Ammon's horn (tissue), 1 donor: ENCODE measurements at regions not wholly inside any gene's neighbourhood (a gene's known extent, or its start where the extent isn't known, plus 50 kb on each side); places are given as distances from the start of the nearest gene placed in this dataset.

ENCODE experiments used
- DNase-seq: peaks from one replicate; pipeline ENCODE4 v3.0.0-alpha.2; 2016; ENCODE audit warnings: low spot score

DNA sequence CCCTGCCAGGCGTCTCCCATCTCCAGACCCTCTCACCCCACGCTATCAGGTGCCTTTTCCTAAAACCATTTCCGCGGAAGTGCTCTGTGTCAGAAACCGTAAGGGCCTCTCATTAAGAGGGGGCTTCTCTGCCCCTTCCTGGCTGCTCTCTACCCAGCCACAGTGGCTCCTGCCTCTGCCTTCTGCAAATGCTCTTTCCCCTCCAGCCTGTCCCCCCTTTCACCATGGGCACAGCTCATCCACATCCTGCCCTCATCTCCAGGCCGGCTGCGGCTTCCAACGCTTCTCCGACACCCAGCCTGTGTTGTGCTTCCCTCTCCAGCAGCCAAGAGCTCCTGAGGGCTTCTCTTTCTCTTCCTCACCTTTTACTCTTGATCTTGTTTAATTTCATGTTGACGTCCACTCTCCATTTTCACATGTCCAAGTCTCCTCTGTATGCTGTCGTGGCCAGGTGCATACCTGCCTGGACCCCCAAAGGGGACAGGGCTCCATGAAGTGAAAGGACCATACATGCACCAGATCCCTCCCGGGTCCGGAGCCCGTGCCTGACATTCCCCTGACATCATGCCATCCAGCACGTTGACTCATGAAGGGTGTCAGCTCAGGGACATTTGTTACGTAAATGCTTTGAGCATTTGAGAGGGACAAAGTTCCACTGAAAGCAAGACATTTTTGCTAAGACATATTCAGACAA is 306.5 kb downstream of the AJAP1 start:
- no peak for DNase-seq

DNA sequence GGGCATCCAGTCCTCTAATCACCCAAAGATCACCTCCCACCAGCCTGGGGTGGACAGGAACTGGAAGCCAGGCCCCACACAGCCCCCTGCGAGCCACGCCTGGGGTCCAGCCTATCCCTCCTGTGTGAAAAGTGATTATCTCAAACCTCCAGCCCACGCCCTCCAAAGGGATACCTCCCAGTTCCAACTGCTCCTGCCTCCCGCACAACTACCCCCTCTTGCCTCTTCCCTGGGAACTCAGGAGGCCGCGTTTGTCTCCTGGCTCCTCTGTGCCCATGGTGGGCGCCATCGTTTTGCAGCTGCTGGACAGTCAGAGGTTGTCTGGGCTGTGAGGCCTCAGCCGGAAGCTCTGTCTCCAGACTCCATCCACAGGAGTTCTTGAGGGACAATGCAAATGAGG is 305.9 kb downstream of the AJAP1 start:
- DNase-seq: no peak

DNA sequence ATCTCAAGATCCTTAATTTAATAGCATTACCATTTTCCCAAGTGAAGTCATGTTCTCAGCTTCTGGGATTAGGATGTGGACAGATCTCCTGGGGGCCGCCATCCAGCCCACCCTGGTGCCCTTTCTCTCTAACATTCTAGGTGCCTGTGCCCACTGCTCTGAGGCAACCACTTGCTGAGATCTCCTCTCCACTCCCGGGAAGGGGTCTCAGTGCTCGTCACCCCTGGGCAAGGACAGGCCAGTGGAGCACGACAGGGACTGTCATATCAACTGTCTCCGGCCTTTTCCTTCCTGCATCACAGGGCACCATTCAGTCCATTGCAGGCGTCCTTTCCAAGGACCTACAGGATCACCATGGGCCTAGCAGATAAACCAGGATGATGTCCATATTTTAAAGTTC is 304.8 kb downstream of the AJAP1 start:
- DNase-seq: no peak

DNA sequence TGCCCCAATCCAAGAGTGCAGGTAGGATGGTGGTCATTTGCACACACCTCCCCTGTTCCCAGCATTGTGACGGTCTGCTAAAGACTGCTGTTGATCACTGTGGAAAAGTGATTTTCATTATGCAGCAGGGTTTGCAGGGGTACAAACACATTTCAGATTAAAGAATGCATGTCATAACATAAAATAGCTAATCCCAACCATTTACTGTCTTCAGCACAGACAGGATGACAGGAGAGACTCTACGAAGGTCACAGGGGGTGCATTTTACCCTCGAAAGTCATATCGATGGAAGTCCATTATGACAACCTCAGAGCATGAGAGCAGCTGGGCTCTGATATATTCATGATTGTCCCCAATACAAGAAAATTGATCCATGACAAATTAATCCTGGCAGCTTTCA is 302.6 kb downstream of the AJAP1 start:
- DNase-seq: no peak

DNA sequence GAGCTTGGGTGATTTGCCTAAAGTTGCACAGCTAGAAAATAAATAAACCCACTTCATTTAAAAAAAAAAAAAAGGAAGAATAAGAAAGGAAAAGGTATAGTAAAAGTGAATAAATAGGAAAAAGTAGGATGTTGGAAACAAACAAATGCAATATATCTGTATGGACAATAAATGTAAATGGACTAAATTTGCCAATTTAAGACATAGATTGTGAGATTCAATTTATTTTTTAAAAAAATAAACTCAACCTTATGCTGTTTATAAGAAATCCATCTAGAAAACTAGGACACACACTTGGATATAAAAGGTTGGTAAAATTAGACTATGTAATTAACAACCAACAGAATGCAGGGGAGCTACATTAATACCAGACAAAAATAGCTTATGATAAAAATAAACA is 300.0 kb downstream of the AJAP1 start:
- no peak for DNase-seq

DNA sequence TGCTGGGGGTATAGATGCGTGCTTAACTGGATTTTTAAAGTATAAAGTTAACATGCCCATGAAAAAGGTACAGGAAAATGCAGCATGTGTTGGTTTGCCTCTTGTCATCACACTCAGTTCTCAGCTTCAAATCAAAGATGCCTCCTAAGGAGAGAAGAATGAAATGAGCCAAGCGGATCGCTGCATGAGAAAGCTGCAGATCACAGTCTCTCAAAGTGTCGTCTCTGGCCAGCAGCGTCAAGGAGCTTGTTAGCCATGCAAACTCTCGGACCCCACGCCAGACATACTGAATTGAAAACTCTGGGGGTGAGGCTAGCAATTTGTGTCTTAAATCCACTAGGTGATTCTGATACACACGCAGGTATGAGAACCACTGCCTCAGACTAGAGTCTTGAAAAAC is 297.2 kb downstream of the AJAP1 start:
- DNase-seq: no peak

DNA sequence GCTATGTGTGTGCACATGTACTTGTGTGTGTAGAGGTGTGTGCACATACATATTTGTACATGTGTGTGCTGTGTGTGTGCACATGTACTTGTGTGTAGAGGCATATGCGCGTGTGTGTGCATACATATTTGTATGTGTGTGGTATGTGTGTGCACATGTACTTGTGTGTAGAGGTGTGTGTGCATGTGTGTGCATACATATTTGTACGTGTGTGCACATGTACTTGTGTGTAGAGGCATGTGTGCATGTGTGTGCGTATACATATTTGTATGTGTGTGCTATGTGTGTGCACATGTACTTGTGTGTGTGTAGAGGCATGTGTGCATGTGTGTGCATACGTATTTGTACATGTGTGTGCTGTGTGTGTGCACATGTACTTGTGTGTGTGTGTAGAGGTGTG is 291.9 kb downstream of the AJAP1 start:
- DNase-seq: no peak

DNA sequence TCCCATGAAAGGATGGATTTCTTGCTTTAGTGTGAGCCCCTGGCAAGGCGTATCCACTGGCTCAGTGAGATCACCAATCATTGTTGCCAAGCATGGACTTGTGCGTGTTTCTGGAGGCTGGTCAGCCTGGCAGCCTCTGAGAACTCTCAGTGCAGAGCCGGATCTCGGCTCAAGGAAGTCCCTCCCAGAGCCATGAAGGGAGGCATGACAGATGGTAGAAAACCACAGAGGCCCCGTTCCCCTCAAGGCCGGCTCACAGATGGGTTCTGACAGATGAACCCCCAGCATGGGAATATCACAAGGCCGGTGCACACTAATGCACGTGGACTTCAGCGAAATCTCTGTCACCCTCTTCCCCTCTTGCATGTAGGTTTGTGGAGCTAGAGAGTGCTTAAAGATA is 290.5 kb downstream of the AJAP1 start:
- no peak for DNase-seq

DNA sequence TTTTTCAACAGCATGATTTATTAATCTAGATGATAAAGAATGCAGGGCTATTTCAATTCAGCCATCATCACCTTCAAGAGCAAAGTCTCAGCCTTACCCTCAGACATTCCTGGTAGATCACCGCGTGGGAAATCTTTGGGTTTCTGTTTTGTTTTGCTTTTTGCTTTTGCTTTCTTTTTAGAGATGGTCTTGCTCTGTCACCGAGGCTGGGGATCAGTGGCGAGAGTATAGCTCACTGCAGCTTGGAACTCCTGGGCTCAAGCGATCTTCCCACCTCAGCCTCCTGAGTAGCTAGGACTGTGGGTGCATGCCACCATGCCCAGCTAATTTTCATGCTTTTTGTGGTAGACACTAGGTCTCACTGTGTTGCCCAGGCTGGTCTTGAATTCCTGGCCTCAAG is 289.7 kb downstream of the AJAP1 start:
- no peak for DNase-seq

DNA sequence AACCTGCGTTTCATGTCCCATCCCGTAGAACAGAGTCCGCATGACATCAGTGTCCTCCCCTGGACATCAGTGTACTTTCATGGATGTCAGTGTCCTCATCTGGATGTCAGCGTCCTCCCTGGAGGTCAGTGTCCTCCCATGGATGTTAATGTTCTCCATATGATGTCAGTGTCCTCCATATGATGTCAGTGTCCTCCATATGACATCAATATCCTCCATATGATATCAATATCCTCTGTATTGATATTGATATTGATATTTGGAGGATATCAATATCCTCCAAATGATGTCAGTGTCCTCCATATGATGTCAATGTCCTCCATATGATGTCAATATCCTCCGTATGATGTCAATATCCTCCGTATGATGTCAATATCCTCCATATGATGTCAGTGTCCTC is 284.9 kb downstream of the AJAP1 start:
- no peak for DNase-seq

DNA sequence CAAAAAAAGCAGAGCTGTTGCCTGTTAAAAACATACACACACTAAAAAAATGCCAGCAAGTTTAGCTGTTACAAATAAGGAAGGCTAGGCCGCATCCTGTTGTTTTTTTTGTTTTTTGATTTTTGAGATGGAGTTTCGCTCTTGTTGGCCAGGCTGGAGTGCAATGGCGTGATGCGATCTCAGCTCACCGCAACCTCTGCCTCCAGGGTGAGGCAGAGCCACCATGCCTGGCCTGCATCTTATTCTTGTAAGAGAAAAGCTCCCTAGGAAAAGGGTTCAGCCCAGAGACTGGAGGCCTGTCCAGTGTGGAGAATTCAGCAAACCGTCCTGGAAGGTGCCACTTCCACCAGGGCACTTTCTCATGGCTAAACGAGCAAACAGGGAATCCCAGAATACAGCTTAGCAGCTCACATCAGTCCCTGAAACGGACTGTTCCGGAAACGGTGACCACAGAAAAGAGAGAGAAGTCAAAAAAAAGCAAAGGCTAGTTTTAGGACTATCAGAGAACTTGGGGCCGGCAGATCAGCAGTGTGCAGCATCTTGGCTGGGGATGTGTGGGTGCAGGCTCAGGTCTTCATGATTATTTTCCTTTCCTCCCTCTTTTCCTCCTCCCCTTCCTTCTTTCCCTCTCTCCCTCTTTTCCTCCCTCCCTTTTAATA is 283.6 kb downstream of the AJAP1 start:
- DNase-seq: no peak

DNA sequence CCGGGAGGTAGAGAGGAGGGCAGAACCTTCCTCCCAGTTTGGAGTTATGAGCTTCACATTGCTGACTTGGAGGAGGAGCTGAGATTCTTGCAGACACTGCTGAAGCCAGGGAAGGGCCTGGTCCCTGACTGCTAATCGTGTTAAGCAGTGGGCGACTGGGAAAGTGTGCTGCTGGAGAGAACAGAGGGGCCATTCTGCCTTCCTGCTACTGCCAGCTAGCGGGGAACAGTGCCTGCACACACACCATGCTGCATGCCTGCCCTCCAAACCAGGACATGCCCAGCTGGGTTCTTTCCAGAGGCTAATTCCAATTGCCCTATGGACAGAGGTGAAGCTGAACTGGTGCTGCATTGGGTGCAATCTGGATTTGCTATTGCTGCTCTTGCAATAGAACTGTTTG is 281.4 kb downstream of the AJAP1 start:
- DNase-seq: peak; percentile 70

DNA sequence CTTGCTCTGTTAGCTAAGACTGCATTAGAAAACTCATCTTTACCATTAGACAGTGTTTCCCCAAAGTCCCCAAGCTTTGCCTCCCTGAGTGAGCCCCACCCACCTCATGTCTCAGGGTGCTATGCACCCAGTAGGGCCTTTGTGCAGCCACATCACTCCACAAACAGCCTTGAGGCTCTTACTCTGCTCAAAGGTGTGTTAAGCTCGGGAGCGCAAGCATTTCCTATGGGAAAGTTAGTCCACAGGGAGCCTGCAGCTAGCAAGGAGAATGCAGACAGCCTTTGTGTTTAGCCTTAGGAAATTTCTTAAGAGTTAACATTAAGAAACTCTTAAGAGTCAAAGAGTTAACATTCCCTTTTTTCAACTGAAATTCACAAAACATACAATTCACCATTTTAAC is 278.8 kb downstream of the AJAP1 start:
- no peak for DNase-seq

DNA sequence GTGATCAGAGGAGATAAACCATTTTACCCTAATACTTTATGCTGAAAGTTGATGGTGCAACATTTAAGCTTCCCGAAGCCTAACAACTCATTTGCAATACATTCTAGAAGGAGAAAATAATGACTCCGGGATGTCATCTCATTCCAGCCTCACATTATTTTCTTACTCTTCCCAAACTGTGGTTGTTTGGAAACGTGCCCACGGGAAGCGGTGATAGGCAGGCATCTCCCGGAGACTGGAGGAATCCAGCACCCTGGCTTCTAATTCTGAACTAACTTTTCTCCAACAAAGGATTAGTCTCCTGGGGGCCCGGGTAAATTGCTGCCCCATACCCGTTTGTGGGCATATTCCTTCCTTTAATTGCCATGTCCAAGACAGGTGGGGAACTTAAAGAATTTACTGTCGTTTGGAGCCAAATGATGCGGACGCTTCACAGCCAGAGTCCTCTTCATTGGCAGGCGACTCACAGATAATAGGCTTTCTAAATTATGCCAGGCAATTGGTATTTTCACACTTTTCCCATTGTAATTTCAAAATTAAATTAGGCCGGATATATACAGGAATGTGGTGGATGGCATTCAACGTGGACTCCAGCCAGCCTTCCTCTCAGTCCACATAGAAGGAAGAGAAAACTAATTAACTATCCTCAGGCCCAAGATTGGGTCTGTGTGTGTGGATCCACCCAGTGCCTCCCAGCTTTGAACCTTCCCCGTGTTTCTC is 278.1 kb downstream of the AJAP1 start:
- DNase-seq: no peak

DNA sequence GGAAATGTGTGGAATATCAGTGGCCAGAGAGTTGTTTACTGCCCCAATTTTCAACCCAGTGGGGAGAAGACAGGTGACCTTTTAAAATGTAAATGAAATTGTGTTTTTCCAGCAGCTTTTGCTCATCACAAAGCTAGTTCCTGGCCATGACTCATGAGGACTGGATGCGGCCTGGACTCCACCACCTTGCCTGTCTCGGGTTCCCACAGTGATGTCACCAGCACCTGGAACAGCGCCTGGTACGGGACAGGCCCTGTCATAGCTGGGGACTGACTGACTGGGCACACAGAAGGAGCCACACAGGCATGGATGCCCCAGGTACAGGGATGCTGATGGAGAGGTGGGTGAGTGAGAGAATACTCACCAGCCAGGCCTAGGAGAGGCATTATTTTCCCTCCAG is 277.1 kb downstream of the AJAP1 start:
- DNase-seq: no peak

DNA sequence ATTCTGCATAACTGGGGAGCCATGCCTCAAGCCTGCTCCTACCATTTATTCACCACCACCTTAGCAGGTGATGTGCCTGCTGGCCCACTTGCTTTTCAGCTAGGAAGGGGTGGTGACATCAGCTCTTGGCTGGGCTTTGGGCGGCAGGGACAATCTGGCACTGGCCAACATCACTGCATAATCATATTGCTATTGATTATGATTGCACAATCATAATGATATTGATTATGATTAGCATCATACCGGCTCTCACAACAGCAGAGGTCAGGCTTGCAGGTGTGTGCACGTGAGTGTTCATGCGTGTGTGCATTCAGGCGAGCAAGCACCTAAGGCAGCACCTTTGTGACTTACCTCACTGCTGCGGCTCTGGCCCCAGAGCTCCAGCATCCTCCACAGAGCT is 273.8 kb downstream of the AJAP1 start:
- no peak for DNase-seq

DNA sequence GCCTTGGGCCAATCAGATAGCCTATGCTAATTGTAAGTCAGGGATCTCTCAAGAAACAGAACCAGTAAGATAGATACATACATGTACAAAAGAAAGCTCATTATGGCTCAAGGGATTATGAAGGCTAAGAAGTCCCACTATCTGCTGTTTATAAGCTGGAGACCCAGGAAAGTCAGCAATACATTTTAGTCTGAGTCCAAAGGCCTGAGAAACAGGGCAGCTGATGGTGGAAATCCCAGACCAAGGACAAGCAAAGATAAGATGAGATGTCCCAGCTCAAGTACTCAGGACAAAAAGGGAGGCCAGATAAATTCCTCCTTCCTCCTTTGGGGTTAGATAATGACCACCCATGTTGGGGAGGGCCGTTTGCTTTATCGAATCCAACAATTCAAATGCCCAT is 269.9 kb downstream of the AJAP1 start:
- no peak for DNase-seq

DNA sequence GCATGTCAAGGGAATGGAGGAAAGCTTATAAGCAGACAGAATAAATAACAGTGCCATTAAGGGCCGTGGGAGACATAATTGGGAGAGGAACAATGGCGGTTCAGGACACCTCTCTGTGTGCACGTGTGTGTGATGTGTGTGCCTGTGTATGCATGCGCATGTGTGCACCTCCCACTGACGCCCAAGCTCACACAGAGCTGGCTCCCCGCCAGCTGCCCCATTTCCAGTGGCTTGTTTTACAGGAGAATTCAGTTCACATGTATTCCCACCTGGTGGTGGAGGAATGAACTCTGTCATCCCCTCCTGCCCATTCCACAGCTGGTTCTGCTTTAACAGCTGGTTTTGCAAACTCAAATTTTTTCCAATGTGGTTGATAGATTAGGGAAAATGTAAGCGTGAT is 262.2 kb downstream of the AJAP1 start:
- DNase-seq: no peak

DNA sequence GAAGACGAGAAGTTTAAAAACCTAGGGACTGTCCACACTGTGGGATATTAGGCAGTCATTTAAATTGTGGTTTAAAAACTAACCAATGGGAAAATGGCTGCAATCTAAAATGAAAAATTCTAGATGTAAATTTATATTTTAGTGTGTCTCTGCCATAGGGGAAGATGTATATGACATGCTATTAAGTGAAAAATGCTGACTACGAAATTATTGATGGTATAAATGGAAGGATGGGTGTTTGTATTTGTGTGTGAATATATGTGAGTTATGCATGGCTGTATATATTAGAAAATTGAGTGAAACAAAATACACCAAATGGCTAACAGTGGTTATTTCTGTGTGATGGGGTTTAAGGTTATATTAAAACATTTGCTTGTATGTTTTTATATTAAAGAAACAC is 260.7 kb downstream of the AJAP1 start:
- DNase-seq: no peak

DNA sequence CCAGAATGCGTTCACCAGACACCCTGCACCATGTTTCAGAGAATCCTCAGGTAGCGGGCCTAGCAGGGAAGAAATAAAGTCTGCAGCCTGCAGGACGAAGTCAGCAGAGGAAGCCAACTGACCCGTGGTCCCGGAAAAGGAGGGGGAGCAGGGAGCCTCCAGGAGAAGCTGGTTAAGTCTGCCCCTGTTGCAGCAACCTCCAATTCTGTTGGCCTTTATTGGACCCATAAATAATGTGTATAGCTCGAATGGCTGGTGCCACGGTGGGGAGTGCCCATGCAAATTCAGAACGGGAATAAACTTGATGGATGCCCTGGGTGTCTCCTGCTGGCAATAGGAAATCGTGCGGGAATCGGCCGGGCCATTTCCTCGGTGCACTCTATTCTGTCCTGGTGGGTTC is 254.1 kb downstream of the AJAP1 start:
- no peak for DNase-seq

DNA sequence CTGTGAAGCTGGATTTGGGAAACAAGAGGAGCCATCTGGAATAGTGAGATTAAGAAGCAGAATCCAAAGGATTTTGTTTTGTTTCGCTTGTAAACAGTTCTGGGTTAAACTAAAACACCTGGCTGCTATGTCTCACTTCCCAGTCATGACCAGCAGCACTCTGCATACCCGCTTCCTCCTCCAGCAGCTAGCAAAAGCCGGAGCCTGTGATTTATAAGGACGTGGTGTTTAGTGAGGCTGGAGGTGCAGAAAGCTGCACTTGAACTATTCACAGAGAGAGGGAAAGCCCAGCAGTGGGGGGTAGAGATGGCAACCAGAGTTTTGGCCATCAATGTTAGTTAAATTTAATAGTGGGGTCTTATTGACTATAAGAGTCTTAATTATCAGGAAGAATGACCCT is 240.2 kb downstream of the AJAP1 start:
- no peak for DNase-seq

DNA sequence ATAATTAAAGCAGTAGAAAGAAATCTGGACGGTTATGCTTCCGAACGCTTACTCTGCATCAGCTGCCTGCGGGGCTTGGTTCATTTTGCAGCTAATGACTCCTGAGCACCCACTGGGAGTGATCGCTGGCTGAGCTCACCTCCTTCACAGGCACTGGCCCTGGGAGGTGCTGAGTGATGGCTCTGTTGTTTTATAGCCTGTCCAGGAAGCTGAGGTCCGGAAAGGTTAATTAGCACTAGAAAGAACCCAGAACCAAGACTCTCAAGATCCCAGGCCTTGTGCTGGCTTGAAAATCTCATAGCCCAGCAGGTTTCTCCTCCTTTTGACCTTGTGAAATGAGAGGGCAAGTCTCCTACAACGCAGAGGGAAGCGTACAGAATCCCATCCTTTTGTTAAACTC is 226.2 kb downstream of the AJAP1 start:
- no peak for DNase-seq

DNA sequence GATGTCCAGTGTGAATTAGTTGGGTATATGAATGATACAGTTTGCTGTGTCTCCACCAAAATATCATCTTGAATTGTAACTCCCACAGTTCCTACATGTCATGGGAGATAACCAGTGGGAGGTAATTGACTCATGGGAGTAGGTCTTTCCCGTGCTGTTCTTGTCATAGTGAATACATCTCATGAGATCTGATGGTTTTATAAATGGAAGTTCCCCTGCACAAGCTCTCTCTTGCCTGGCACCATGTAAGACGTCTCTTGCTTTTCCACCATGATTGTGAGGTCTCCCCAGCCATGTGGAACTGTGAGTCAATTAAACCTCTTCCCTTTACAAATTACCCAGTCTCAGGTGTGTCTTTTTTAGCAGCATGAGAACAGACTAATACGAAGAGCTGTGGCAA is 223.0 kb downstream of the AJAP1 start:
- no peak for DNase-seq

DNA sequence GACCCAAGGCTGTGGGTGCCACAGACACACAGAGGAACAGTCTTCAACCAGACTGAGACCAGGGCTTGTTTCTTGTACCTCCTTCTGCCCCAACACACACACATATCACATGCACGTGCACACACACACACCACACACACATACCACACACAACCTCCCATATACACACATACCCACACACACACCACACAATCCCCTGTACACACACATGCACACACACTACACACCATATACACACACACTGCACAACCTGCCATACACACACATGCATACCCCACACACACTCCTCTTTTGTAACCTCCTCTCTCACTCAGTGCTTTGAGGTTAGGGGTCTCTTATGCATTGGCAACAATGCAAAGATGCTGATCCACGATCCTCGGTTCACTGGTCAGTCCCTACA is 217.0 kb downstream of the AJAP1 start:
- no peak for DNase-seq
